ENCODE measurements at regions not wholly inside any gene's neighbourhood (a gene's known extent, or its start where the extent isn't known, plus 50 kb on each side); places are given as distances from the start of the nearest gene placed in this dataset.

DNA sequence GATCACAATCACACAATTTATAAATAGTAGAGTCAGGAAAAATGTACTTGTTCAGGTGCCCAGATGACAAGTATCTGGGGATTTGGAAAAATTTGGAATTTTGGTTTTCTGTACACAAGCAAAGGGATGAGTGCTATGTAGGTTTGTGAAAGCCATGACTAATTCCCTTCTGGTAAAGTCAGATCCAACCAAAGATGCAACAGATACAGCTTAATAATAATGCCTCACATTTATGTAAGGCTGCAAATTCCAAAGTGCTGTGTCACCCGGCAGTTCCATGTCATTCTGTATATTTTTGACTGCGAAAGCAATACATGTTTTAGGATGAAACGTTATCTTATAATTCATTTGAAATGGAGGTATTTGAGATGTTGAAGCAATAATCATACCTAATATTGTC lies 102.7 kb upstream of the AGBL1 start:
- DNase-seq (ENCODE audit: low read depth in 3 of 3) = no peak

DNA sequence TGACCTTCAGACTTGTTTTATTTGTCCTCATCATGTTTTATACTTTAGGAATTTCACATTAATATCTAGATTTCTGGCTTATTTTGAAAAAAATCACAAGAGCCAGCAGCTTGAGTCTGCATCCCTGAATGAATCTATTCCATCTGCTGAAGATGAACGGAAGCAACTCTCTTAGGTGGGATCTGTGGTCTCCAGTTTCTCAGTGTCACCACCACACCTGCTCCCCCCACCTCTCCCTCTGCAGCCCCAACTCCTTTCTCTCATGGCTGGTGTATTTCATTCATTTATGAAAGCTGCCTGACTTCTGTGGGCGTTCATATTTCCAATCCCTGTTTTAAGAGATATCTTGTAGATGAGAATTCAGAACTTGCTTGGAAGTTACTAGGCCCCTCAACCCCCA lies 102.1 kb upstream of the AGBL1 start:
- DNase-seq (ENCODE audit: low read depth in 3 of 3) = no peak

DNA sequence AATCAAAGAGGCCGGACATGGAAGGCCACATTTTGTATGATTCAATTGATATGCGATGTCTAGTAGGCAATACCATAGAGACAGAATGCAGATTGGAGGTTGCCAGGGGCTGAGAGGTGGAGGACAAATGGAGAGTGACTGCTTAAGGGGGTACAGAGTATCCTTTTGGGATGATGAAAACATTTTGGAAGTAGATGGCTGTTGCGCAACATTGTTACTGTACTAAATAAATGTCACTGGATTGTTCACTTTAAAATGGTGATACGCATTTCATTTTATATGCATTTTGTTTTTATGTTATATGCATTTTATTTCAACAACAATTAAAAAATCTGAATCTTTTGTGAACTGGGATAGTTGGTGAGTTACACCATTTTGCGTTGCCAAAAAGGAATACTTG lies 99.7 kb upstream of the AGBL1 start:
- no peak for DNase-seq (ENCODE audit: low read depth in 3 of 3)

DNA sequence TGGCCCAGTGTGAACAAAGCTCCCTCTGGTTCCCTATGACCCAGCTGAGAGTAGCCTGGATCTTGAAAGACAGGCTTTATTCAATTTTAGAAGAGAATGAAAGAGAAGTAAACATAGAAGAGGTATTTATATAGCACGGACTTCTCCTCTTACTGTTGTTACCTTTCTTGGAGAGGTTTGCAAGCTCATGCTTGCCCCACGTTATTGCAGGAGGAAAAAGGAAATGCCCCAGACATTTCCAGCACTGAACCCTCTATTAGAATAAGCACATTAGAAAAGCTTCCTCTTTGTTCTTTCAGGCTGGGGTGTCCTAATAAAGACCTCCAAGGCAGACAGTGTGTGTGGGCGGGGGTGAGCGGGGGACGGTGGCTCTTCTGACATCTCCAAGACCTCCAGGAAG lies 98.7 kb upstream of the AGBL1 start:
- no peak for DNase-seq (ENCODE audit: low read depth in 3 of 3)

DNA sequence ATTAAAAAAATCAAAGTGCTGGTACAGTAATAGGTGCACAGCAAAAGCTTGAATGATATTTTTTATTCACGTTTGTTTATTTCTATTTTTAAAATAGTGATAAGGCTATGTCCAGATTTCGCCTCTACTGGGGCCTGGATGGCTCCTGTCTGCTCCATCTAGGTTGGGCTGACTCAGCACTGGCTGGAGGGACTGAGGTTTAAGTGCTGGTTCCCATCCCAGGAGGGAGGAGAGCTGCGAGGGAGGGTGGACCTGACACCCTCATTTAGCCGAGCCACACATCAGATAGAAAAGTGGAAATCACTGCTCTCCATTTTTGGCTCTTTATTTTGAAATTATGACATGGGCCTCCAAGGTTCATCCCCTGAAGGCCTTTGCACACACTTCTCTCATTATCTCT lies 95.4 kb upstream of the AGBL1 start:
- DNase-seq (ENCODE audit: low read depth in 3 of 3) = no peak

DNA sequence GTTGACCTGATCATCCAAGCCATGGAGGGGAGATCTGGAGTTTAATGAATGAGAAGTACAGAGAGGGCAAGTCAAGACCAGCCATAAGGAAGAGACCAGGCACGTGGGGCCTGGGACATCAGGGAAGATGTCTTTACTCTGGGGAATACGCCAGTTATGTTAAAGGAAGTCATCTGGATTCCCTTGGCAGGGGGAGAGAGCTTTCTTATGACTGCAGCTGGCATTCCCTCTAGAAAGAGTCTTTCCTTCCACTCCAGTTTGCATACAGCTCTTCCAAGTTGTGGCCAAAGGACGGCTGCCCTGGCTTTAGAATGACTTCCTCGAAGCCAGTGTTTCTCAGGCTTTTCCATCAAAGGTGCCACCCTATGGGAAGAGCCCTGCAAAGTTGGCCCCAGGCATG lies 93.6 kb upstream of the AGBL1 start:
- no peak for DNase-seq (ENCODE audit: low read depth in 3 of 3)

DNA sequence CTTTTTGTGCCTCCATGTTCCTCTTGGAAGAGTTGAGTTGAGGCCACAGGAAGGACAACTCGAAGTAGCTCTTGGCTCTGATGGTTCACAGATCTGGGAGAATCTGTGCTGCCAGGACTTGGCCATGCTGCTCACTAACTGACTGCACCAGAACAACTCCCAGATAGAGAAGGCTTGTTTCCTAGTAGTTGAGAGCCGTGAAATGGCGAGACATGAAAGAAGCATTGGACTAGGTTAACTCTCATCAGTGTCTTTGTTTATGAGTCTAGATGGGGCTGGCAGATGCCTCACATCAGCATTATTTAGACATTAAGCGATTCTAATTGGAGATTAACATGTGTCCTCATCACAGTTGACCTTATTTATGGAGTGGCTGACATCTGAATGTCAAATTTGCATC lies 92.9 kb upstream of the AGBL1 start:
- no peak for DNase-seq (ENCODE audit: low read depth in 3 of 3)

DNA sequence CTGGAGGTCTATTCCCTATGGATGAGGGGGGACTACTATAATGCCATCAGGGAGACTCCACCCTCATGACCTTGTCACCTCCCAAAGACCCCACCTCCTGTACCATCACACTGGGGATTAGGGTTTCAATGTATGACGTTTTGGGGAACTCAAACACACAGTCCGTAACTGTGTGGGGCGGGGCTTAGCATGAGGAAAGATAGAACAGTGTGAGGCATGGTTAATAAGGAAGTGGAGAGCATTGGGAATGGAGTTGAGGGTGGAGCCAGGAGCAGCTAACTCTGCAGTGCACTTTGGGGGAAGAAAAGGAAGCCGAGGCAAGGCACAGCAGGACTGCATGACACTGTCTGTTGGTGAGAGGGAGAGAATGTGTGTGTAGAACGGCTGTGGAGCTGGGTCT lies 90.9 kb upstream of the AGBL1 start:
- DNase-seq (ENCODE audit: low read depth in 3 of 3) = no peak

DNA sequence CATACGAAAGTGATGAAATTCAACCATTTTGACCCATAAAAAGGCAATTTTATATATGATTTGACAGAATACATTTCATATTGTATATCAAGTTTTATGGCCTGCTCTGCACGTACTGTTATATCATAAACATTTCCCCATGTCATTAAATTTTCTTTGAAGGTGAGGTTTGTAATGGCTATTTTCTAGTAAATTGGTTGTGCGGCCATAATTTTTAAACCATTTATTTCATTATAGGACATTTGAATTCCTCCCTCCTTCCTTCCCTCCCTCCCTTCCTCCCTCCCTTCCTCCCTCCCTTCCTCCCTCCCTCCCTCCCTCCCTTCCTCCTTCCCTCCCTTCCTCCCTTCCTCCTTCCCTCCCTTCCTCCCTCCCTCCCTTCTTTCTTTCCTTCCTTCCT lies 87.4 kb upstream of the AGBL1 start:
- DNase-seq (ENCODE audit: low read depth in 3 of 3) = no peak

DNA sequence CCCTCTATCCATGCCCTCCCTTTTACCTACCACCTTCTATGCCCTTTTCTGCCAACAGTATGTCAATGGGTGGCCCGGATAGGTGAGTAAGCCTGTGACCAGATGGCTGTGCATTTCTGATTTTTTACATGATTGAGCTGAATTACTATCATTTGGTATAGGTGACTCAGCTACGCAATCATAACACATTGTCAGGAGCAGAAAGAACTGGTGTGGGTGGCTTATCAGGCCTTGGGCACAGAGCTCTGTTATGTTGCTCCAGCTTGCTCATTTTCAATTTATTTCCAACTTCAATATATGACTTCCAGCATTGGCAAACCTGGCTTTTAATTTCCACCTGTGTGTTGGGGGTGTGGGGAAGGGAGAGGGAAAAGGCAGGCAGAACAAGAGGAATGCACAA lies 86.6 kb upstream of the AGBL1 start:
- DNase-seq (ENCODE audit: low read depth in 3 of 3) = no peak

DNA sequence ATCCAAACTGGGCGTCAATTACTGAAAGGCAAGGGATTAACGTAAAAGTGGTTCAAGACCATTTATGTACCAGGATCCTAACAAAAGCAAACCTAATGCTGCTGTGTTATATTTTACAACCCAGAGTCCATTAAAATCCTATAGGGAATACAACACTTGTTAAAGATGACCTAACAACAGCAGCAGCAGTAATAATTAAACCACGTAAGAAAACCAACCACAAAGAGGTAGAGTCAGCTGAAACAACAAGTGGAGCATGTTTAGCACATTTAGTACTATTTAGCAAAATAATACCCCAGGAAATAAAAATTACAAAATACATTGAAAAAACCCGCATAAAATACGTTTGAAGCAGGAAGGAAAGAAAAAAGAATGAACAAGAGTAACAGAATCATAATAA lies 82.1 kb upstream of the AGBL1 start:
- no peak for DNase-seq (ENCODE audit: low read depth in 3 of 3)

DNA sequence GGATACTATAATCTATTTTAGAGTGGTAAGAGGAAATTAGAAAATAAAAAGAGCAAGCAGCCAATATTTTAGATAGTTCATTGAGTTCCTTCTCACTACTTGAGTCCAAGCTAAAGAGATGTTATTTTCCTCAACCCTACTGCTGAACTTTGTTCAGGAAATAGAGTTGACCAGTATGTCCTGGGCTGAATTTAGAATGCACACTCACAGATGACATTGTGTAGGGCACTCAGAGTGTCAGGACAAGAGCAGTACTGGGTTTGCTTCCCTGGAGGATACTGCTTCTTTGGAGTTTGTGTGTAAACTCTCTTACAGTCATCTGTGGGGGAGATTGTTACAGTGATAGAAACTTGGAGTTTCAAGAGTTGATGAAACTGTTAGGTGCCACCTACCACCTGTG lies 80.0 kb upstream of the AGBL1 start:
- no peak for DNase-seq (ENCODE audit: low read depth in 3 of 3)

DNA sequence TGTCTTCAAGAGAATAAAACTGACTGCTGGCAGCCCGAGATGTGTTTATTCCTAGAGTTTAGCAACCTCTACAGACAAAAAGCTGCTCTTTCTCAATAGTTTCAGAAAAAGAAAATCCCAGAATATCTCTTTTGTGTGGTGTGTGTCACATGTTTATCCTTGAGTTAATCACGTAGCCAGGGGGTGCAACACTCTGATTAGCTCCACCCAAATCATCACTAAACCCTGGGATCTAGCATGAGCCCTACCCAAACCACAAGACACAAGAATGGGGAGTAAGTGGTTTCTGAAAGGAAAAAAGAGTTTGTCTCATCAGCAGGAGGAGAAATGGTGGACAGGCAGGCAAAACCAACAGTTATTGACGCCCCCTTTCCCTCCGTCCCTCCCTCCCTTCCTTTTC lies 78.5 kb upstream of the AGBL1 start:
- DNase-seq (ENCODE audit: low read depth in 3 of 3) = no peak

DNA sequence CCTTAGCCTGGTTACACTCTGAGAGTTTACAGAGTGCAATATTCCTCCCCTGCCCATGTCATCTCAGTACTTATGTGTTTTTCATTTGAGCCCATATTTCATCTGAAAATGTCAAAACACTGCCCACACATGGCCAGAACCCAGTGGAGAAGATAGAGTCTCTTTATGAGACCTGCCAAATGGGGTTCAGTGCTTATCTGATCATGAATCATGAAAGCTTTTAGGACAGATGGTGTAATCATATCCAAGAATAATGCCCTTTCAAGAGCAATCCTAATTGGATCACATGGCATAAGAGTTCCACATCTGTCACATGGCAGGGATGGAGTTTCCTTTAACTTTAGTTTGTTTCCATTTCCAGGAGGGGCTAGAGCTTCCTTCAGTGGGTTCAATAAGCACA lies 77.2 kb upstream of the AGBL1 start:
- DNase-seq (ENCODE audit: low read depth in 3 of 3) = no peak

DNA sequence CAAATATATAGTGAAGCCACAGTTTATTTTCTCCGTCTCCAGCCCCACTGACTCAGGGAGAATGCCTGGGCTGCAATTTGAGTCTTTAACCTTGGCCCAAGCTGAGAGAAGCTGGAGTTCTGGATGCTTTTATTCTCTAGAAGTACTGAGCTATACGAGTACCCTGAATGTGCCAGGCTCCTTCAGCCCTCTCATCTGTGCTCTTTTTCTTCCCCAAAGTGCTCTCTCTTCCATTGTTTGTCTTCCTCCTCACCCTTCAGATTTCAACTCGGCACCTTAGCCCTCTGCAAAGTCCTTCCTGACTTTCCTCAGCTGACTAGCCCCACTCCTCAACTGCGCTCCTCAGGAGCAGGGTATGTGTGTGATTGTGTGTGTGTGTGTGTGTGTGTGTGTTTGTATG lies 75.6 kb upstream of the AGBL1 start:
- DNase-seq (ENCODE audit: low read depth in 3 of 3) = no peak

DNA sequence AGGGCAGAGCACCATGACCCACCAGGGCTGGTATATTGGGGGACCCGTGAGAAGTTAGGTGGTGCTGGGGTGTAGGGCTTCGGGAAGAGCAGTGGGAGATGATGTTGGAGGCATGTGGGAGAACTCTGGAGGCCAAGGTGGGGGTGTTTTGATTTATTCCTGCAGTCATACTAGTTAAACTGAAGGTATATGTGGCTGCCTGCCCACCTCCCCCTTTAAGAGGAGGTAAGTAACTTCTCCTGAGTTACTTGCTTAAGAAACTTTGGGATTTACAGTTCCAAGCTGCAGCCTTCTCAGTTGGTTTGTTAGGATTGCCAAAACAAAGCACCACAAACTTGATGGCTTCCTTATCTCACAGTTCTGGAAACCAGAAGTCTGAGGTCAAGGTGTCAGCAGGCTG lies 73.1 kb upstream of the AGBL1 start:
- no peak for DNase-seq (ENCODE audit: low read depth in 3 of 3)

DNA sequence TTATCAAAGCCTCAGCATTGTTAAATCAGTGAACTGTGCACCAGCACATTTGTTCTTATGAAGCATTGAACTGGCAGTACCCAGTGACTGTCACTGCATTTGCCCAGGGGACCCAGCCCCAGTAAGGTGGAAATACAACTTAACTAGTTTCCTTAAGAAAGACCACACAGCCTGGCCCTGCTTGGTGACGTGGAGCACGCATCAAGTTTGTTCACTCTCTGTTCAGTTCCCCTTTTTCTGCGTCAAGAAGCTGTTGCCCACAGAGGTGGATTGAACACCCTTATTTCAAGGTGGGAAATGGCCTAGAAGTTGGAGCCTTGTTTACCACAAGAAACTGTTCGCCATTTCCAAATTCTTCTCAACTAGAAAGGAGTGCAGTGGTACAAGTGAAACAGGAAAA lies 69.9 kb upstream of the AGBL1 start:
- no peak for DNase-seq (ENCODE audit: low read depth in 3 of 3)

DNA sequence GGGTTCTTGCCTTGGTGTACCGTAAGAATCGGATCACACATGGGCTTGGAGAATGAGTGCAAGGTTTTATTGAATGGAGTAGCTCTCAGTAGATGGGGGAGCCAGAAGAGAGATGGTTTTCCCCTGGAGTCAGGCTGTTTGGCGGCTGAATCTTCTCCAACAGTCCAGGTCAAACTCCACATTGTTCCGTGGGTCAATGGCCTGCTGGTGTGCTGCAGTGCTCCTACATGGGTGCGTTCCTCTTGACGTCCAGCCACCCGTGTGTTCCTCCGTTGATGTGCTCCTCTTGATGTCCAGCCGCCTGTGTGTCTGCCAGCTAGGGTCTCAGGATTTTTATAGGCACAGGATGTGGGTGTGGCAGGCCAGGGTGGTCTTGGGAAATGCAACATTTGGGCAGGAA lies 69.3 kb upstream of the AGBL1 start:
- DNase-seq (ENCODE audit: low read depth in 3 of 3) = no peak

DNA sequence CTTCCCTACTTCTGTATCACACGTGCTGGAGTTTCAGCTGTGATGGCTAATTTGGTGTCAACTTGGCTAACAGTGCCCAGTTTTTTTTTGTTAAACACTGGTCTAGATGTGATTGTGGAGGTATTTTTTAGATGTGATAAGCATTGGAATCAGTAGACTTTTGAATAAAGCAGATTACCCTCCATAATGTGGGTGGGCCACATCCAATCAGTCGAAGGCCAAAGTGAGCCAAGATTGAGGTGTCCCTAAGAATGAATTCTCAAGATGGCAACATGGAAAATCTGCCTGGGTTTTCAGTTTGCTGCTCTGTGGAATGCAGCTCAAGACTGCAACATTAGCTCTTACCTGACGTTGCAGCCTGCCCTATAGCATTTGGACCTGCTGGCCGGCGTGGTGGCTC lies 68.8 kb upstream of the AGBL1 start:
- no peak for DNase-seq (ENCODE audit: low read depth in 3 of 3)

DNA sequence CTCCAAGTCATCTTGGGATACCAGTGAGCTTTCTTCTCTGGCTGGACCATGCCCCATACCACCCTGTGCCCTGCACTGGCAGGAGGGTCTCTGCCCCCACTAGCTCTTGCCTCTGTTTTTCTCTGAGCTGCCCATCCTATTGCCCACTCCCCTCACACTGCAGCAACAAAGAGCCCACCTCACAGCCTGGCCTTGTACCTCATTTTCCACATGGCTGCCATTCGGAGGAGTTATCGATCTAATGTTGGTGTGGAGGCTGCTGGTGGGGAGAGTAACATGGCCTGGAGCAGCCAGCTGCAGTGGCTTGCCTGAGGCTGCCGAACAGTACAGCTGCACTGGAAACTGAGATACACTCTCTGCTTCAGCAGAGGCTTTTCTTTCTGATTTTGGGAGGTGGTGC lies 65.7 kb upstream of the AGBL1 start:
- no peak for DNase-seq (ENCODE audit: low read depth in 3 of 3)

DNA sequence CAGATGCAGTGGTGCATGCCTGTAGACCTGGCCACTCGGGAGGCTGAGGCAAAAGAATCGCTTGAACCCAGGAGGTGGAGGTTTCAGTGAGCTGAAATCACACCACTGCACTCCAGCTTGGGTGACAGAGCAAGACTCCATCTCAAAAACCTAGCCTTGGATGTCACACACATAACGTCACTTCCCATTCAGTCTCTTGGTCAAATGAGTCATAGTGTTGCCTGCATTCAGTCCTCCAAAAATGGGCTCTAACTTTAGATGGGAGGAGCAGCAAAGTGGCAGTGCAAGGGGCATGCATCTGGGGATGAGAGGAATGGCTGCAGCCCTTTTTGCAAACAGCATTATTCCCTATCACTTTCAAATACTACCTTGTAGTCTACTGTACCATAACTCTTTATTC lies 62.9 kb upstream of the AGBL1 start:
- DNase-seq (ENCODE audit: low read depth in 3 of 3) = no peak

DNA sequence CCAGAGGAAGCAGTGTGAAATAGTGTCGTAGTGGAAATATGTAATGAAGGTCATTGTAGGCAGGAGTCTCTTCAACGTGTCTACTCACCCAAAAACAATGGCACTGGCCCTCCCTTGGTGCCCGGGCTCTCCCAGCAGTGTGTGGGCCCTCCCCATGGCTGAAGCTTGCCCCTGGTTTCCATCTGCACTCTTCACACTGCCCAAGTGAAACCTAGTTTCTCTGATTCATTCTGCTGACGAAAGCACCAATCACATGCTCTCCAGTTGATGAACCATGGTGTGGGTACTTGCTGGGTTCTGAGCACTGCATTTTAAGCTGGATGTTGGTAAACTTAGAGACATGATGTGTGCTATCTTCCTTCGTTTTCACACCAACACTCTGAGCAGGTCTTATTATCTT lies 61.0 kb upstream of the AGBL1 start:
- DNase-seq (ENCODE audit: low read depth in 3 of 3) = no peak

DNA sequence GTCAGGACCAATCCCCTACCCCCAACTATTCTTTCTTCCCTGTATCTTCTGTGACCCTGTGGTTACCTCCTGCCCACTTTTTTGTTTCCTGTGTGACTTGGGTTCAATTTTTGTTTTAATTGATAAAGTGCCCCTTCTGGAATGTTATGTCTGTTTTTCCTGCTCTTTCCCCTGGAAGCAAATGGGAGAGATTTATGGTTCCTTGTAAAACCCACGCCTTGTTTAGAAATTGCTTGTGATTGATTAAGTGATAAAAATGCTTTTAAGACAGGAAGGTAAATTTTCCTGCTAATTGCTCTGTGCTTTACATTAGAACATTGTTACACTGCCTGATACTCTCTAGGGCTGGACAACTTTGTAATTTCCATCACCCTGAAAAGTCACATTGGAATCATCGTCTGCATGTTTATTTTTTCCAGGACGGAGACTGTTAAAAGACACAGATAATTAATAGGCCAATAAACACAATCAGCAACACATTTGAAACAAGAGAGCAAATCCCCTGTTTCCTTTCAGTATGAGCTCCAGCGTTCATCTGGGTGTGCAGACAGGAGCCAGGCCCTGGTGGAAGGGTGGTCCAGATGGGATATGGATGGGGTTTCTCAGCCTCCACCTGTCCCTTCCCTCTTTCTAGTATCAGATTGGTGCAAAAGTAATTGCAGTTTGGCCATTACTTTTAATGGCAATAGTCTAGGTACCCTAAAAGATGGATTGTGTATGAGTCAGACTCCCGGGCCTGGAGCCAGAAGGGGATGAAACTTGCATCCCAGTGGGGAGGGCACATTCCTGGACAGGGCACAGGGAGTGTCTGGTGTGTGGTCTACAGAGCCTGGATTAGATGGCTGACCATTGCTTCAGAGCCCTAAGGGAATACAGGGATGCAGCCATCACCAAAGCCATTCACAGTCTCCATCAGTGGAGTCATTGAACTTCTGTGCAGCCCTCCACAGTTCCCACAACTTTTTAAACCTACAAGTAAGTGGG lies 58.1 kb upstream of the AGBL1 start:
- DNase-seq (ENCODE audit: low read depth in 3 of 3) = no peak

DNA sequence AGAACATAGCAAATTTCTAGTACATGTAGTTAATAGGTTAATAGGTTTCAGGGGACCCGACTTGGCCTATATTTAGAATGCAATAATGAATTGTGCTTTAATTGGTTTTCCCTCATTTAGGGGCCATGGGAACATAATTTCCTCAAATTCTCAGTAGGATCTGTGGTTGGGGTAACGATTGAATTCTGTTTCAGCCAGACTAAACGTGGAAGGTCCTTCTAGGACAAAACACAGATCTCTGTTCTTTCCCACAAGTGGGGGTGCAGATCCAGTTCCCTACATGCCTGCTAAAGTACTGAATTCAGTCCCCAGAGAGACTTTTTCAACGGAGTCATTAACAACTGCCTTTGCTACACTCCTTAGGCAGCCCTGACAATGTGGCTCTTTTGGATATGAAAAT lies 50.7 kb upstream of the AGBL1 start:
- no peak for DNase-seq (ENCODE audit: low read depth in 3 of 3)
